B cell (primary cell): ENCODE measurements at regions not wholly inside any gene's neighbourhood (a gene's known extent, or its start where the extent isn't known, plus 50 kb on each side); places are given as distances from the start of the nearest gene placed in this dataset.

Experiments
- EZH2 ChIP-seq: IDR thresholded peaks from 2 replicates; pipeline ENCODE4 v1.6.1; 2012; ENCODE audit warnings: borderline replicate concordance, low read depth, mild to moderate bottlenecking, moderate library complexity, low read length; ENCODE audit not compliant: insufficient read depth, poor library complexity, severe bottlenecking
- TF ChIP-seq, protein P1 (sequence below): fragments of 200-600 bp; IDR thresholded peaks from one replicate; pipeline ENCODE4 v1.8.0; 2022; ENCODE audit warnings: antibody characterized with exemption, mild to moderate bottlenecking

DNA sequence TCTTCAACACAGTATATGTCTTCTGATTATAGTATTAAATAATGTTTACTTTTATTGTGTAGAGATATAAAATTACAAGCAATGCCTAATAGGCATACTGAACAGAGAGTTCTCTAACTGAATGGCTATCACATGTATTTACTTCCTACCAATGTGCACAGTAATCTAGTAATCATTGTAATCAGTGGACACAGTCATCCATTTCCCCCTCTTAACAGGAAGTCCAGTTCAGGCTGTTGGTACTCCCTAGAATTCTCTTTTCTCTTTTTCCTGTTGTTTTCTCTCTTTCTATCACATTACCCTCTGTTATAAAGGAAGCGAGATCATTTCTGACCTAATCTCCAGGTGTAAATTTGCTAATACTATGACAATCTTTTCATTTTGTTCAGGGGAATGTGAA, 172.5 kb downstream of the HTR1B start:
- TF ChIP-seq, protein P1, sequence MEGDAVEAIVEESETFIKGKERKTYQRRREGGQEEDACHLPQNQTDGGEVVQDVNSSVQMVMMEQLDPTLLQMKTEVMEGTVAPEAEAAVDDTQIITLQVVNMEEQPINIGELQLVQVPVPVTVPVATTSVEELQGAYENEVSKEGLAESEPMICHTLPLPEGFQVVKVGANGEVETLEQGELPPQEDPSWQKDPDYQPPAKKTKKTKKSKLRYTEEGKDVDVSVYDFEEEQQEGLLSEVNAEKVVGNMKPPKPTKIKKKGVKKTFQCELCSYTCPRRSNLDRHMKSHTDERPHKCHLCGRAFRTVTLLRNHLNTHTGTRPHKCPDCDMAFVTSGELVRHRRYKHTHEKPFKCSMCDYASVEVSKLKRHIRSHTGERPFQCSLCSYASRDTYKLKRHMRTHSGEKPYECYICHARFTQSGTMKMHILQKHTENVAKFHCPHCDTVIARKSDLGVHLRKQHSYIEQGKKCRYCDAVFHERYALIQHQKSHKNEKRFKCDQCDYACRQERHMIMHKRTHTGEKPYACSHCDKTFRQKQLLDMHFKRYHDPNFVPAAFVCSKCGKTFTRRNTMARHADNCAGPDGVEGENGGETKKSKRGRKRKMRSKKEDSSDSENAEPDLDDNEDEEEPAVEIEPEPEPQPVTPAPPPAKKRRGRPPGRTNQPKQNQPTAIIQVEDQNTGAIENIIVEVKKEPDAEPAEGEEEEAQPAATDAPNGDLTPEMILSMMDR: no peak
- no peak for TF ChIP-seq EZH2
